ENCODE measurements at regions not wholly inside any gene's neighbourhood (a gene's known extent, or its start where the extent isn't known, plus 50 kb on each side); places are given as distances from the start of the nearest gene placed in this dataset.

- ATAC-seq (no peak), FAIRE-seq (no peak), DNase-seq (ENCODE audit: low spot score) (no peak)
- Histone ChIP-seq H3K36me3 (replicated peaks in 1 of 2; ENCODE audit: control insufficient read depth in 1 of 2, insufficient read depth in 2 of 2, low read length in 2 of 2) (no peaks in the 10 kb centered on the region), H3K27ac (ENCODE audit: extremely low read length, insufficient read depth, low read length) (no peak overlapping the region), H2AFZ (ENCODE audit: low read length) (no peak overlapping the region), H3K9ac (ENCODE audit: insufficient read depth, low read depth, low read length) (no peak overlapping the region), H3K4me1 (ENCODE audit: insufficient read depth, low read length) (no peaks in the 10 kb centered on the region), H3K27me3 (ENCODE audit: control insufficient read depth in 1 of 2, insufficient read depth in 2 of 2, low read length in 2 of 2) (no peaks in the 10 kb centered on the region), H4K20me1 (ENCODE audit: insufficient read depth, low read length) (no peaks in the 10 kb centered on the region), H3K4me2 (ENCODE audit: low read depth, low read length) (no peak overlapping the region), H3K4me3 (replicated peaks in 1 of 3; ENCODE audit: insufficient read depth in 1 of 3, low read depth in 2 of 3, low read length in 3 of 3) (no peak overlapping the region), H3K79me2 (ENCODE audit: insufficient read depth, low read length) (no peaks in the 10 kb centered on the region), H3K9me3 (ENCODE audit: low read length) (no peaks in the 10 kb centered on the region)
- ChIA-PET POLR2A (no interaction called here), CTCF (ENCODE audit: low intra/inter-chr PET ratio, low total read pairs) (no interaction called here)
- 43% methylated on average over 1 of the region's 1 CpG for WGBS (ENCODE audit: low lambda C conversion rate)
- intact Hi-C loops (cut with micrococcal nuclease; ENCODE audit: unreplicated experiment), result no loop called here
- in situ Hi-C loops (cut with HindIII; ENCODE audit: extremely low pct_ligation_motif_present, low pct_unique_long_range_greater_than_20kb), result no loop called here
- BruUV-seq (replicated peaks), result no TSS peak
- TF ChIP-seq, protein P1, sequence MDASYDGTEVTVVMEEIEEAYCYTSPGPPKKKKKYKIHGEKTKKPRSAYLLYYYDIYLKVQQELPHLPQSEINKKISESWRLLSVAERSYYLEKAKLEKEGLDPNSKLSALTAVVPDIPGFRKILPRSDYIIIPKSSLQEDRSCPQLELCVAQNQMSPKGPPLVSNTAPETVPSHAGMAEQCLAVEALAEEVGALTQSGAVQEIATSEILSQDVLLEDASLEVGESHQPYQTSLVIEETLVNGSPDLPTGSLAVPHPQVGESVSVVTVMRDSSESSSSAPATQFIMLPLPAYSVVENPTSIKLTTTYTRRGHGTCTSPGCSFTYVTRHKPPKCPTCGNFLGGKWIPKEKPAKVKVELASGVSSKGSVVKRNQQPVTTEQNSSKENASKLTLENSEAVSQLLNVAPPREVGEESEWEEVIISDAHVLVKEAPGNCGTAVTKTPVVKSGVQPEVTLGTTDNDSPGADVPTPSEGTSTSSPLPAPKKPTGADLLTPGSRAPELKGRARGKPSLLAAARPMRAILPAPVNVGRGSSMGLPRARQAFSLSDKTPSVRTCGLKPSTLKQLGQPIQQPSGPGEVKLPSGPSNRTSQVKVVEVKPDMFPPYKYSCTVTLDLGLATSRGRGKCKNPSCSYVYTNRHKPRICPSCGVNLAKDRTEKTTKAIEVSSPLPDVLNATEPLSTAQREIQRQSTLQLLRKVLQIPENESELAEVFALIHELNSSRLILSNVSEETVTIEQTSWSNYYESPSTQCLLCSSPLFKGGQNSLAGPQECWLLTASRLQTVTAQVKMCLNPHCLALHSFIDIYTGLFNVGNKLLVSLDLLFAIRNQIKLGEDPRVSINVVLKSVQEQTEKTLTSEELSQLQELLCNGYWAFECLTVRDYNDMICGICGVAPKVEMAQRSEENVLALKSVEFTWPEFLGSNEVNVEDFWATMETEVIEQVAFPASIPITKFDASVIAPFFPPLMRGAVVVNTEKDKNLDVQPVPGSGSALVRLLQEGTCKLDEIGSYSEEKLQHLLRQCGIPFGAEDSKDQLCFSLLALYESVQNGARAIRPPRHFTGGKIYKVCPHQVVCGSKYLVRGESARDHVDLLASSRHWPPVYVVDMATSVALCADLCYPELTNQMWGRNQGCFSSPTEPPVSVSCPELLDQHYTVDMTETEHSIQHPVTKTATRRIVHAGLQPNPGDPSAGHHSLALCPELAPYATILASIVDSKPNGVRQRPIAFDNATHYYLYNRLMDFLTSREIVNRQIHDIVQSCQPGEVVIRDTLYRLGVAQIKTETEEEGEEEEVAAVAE (CRISPR knock-in tag; IDR thresholded peaks at IDR 0.05; ENCODE audit: borderline replicate concordance), result no peak
- TF ChIP-seq RAD51 (IDR thresholded peaks at IDR 0.05; ENCODE audit: borderline replicate concordance), result no peak
- no peak for TF ChIP-seq ZNF598 (CRISPR knock-in tag; IDR thresholded peaks at IDR 0.05; ENCODE audit: borderline replicate concordance)
- no peak for TF ChIP-seq NFIC (IDR thresholded peaks at IDR 0.05; ENCODE audit: low read length)
- no peak for TF ChIP-seq ZNF232 (CRISPR knock-in tag; IDR thresholded peaks at IDR 0.05; ENCODE audit: borderline replicate concordance)
- no peak for TF ChIP-seq SRSF4 (IDR thresholded peaks at IDR 0.05; ENCODE audit: low read depth, low read length, poor library complexity, severe bottlenecking)
Measured at GRCh38 chr21:35351434-35351833, 302.3 kb upstream of the RUNX1 start.

Measured in HepG2 (cell line).